IMR-90 (cell line): ENCODE measurements at regions not wholly inside any gene's neighbourhood (a gene's known extent, or its start where the extent isn't known, plus 50 kb on each side); places are given as distances from the start of the nearest gene placed in this dataset.

ENCODE experiments used
- ATAC-seq: fragments of 200-7000 bp; cut with Tn5 transposase; 2 replicates; pipeline ENCODE4 v1.9.1; 2020; ENCODE audit warnings: low read depth, mild to moderate bottlenecking, moderate library complexity
- BruUV-seq: library from RNA; stranded (reverse); fragments of 400-500 nt; replicated peaks from 2 replicates; lab custom pipeline; 2021; lab: Mats Ljungman, UMichigan
- CTCF ChIA-PET: fragments of 300-600 bp; formaldehyde crosslinking; extraction: SDS; loops from one replicate; lab custom pipeline; 2021; ENCODE audit warnings: antibody characterized with exemption; lab: Yijun Ruan, JAX
- POLR2A ChIA-PET: fragments of 300-600 bp; sonication (Branson Sonifier 250); formaldehyde crosslinking; loops from one replicate; lab custom pipeline; 2022; ENCODE audit warnings: antibody characterized with exemption; ENCODE audit not compliant: unreplicated experiment; lab: Charles Lee
- DNase-seq: peaks from one replicate; pipeline ENCODE4 v3.0.0; 2013
- H2AFZ ChIP-seq: replicated peaks from 2 replicates; pipeline ENCODE3; 2013; ENCODE audit warnings: low read length, mild to moderate bottlenecking; ENCODE audit not compliant: poor library complexity
- H2AK5ac ChIP-seq: 2 replicates; pipeline ENCODE4 v1.6.1; 2013; ENCODE audit warnings: low read depth, low read length, inconsistent platforms
- H2AK9ac ChIP-seq: replicated peaks from 2 replicates; pipeline ENCODE3; 2013; ENCODE audit warnings: mild to moderate bottlenecking, low read depth, low read length, moderate library complexity; ENCODE audit not compliant: poor library complexity
- H2BK120ac ChIP-seq: 2 replicates; pipeline ENCODE4 v1.6.1; 2013; ENCODE audit warnings: low read depth, low read length, inconsistent platforms
- H2BK15ac ChIP-seq: 3 replicates; pipeline ENCODE4 v1.6.1; 2013; ENCODE audit warnings: low read depth, low read length, inconsistent platforms
- H2BK20ac ChIP-seq: 2 replicates; pipeline ENCODE4 v1.6.1; 2013; ENCODE audit warnings: low read depth, mild to moderate bottlenecking, inconsistent platforms, low read length, moderate library complexity
- H2BK5ac ChIP-seq: 2 replicates; pipeline ENCODE4 v1.6.1; 2013; ENCODE audit warnings: mild to moderate bottlenecking, low read depth, low read length, inconsistent platforms; ENCODE audit not compliant: poor library complexity, severe bottlenecking
- H3K14ac ChIP-seq: replicated peaks from 2 replicates; pipeline ENCODE4 v1.6.1; 2013; ENCODE audit warnings: low read depth, low read length, inconsistent platforms
- H3K18ac ChIP-seq: 2 replicates; pipeline ENCODE4 v1.6.1; 2013; ENCODE audit warnings: low read depth, low read length, control low read depth
- H3K23ac ChIP-seq: 2 replicates; pipeline ENCODE4 v1.6.1; 2013; ENCODE audit warnings: low read depth, low read length, inconsistent platforms
- H3K27ac ChIP-seq: 2 replicates; pipeline ENCODE4 v1.5.1; 2013; ENCODE audit warnings: mild to moderate bottlenecking, control low read depth, low read length; ENCODE audit not compliant: insufficient read depth
- H3K27me3 ChIP-seq: 2 replicates; pipeline ENCODE4 v1.6.1; 2013; ENCODE audit warnings: low read length; ENCODE audit not compliant: control insufficient read depth, insufficient read depth
- H3K36me3 ChIP-seq: 2 replicates; pipeline ENCODE4 v1.6.1; 2013; ENCODE audit warnings: low read length, mixed read lengths; ENCODE audit not compliant: control insufficient read depth, insufficient read depth
- H3K4ac ChIP-seq: 2 replicates; pipeline ENCODE4 v1.6.1; 2013; ENCODE audit warnings: low read depth, low read length, inconsistent platforms
- H3K4me1 ChIP-seq: 2 replicates; pipeline ENCODE4 v1.6.1; 2013; ENCODE audit warnings: low read length, mixed read lengths; ENCODE audit not compliant: control insufficient read depth, insufficient read depth
- H3K4me2 ChIP-seq: 2 replicates; pipeline ENCODE4 v1.6.1; 2013; ENCODE audit warnings: low read depth, mild to moderate bottlenecking, control low read depth, low read length, moderate library complexity
- H3K4me3 ChIP-seq: 2 replicates; pipeline ENCODE4 v1.5.1; 2013; ENCODE audit warnings: low read depth, mild to moderate bottlenecking, control low read depth, low read length, moderate library complexity; ENCODE audit not compliant: insufficient read depth
- H3K56ac ChIP-seq: 2 replicates; pipeline ENCODE4 v1.6.1; 2013; ENCODE audit warnings: low read length, inconsistent platforms; ENCODE audit not compliant: insufficient read depth; ENCODE audit errors: extremely low read depth
- H3K79me1 ChIP-seq, 2 experiments: 2 replicates each; pipeline ENCODE4 v1.6.1; 2013; ENCODE audit warnings: low read length in 2 of 2, inconsistent platforms in 1 of 2, low read depth in 1 of 2
- H3K9ac ChIP-seq: 2 replicates; pipeline ENCODE4 v1.6.1; 2013; ENCODE audit warnings: low read depth, low read length, control low read depth
- H3K9me1 ChIP-seq: 2 replicates; pipeline ENCODE4 v1.6.1; 2013; ENCODE audit warnings: low read length, inconsistent platforms; ENCODE audit not compliant: insufficient read depth
- H3K9me3 ChIP-seq: 2 replicates; pipeline ENCODE4 v1.6.1; 2013; ENCODE audit warnings: low read length; ENCODE audit not compliant: control insufficient read depth, insufficient read depth
- H4K20me1 ChIP-seq: 2 replicates; pipeline ENCODE4 v1.6.1; 2013; ENCODE audit warnings: low read length, inconsistent platforms; ENCODE audit not compliant: insufficient read depth
- H4K5ac ChIP-seq: 2 replicates; pipeline ENCODE4 v1.6.1; 2013; ENCODE audit warnings: mild to moderate bottlenecking, low read depth, low read length, control low read depth
- H4K8ac ChIP-seq, 2 experiments: 2 replicates each; pipeline ENCODE4 v1.6.1; 2013; ENCODE audit warnings: low read depth in 2 of 2, low read length in 2 of 2, control low read depth in 1 of 2, inconsistent platforms in 1 of 2
- H4K91ac ChIP-seq: 2 replicates; pipeline ENCODE4 v1.6.1; 2013; ENCODE audit warnings: low read depth, low read length, inconsistent platforms; ENCODE audit not compliant: insufficient read depth
- CEBPB ChIP-seq: IDR thresholded peaks from 2 replicates; pipeline ENCODE4 v1.6.1; 2012; ENCODE audit warnings: low read depth, low read length, improper control_type of control experiment
- CHD1 ChIP-seq: IDR thresholded peaks from 2 replicates; pipeline ENCODE4 v1.6.1; 2012; ENCODE audit warnings: low read depth, low read length, improper control_type of control experiment
- FOS ChIP-seq: fragments of 150-350 bp; IDR thresholded peaks from 2 replicates; pipeline ENCODE4 v1.6.1; 2016; ENCODE audit warnings: low read depth, low read length
- MAZ ChIP-seq: IDR thresholded peaks from 2 replicates; pipeline ENCODE4 v1.6.1; 2012; ENCODE audit warnings: low read depth, mild to moderate bottlenecking, low read length, improper control_type of control experiment, moderate library complexity, borderline replicate concordance
- MXI1 ChIP-seq: IDR thresholded peaks from 2 replicates; pipeline ENCODE4 v1.6.1; 2012; ENCODE audit warnings: low read depth, mild to moderate bottlenecking, low read length, moderate library complexity, borderline replicate concordance
- NFE2L2 ChIP-seq: fragments of 150-350 bp; IDR thresholded peaks from 2 replicates; pipeline ENCODE4 v1.6.1; 2016; ENCODE audit warnings: low read depth, mild to moderate bottlenecking, low read length
- POLR2A ChIP-seq: IDR thresholded peaks from 2 replicates; pipeline ENCODE4 v1.6.1; 2012; ENCODE audit warnings: mild to moderate bottlenecking, low read depth, low read length
- RAD21 ChIP-seq: IDR thresholded peaks from 2 replicates; pipeline ENCODE4 v1.6.1; 2012; ENCODE audit warnings: low read length, improper control_type of control experiment
- RCOR1 ChIP-seq: IDR thresholded peaks from 2 replicates; pipeline ENCODE4 v1.6.1; 2012; ENCODE audit warnings: mild to moderate bottlenecking, low read length, improper control_type of control experiment; ENCODE audit not compliant: insufficient replicate concordance
- RFX5 ChIP-seq: IDR thresholded peaks from 2 replicates; pipeline ENCODE4 v1.8.0; 2012; ENCODE audit warnings: low read depth, mild to moderate bottlenecking, low read length, moderate library complexity
- SMC3 ChIP-seq: fragments of 150-350 bp; IDR thresholded peaks from 2 replicates; pipeline ENCODE4 v1.6.1; 2016; ENCODE audit warnings: low read depth, mild to moderate bottlenecking, antibody characterized with exemption, low read length, moderate library complexity
- WGBS, 2 experiments: methylation state at CpG; one replicate each; pipeline versions ENCODE4 v1.1.5 to v1.1.7; 2013; ENCODE audit warnings: missing lambda C conversion rate in 2 of 2; ENCODE audit not compliant: insufficient read length in 1 of 2; ENCODE audit errors: extremely low coverage in 2 of 2; 5-methylcytosine and 5-hydroxymethylcytosine counted together
- dilution Hi-C: fragments of 300-500 bp; cut with HindIII; formaldehyde crosslinking; loops from one replicate; pipeline ENCODE4 v1.14.3; 2018; ENCODE audit warnings: low sequenced_read_pairs; ENCODE audit not compliant: unreplicated experiment
- in situ Hi-C: fragments of 300-500 bp; cut with MboI; formaldehyde crosslinking; loops from 3 replicates; pipeline ENCODE4 v1.14.3; 2019; ENCODE audit warnings: low sequenced_read_pairs, inconsistent platforms, mixed read lengths
- intact Hi-C: fragments of 100-400 bp; cut with micrococcal nuclease; formaldehyde crosslinking; loops from 2 replicates; pipeline ENCODE4 v1.10.0; 2022
- TF ChIP-seq, protein P1 (sequence below): fragments of 150-350 bp; IDR thresholded peaks from 2 replicates; pipeline ENCODE4 v1.6.1; 2016; ENCODE audit warnings: low read depth, mild to moderate bottlenecking, low read length, moderate library complexity, borderline replicate concordance

- no peaks in the 10 kb centered on the region for H3K27me3 ChIP-seq
- H3K18ac ChIP-seq, result no peak overlapping the region
- no peak overlapping the region for H4K91ac ChIP-seq
- ATAC-seq (no peak), DNase-seq (peak; percentile 5)
- no peak overlapping the region for H4K5ac ChIP-seq
- H3K4me1 ChIP-seq, result no peaks in the 10 kb centered on the region
- no peak overlapping the region for H3K4ac ChIP-seq
- BruUV-seq, result no TSS peak
- no peak overlapping the region for H2BK120ac ChIP-seq
- H2BK15ac ChIP-seq, result no peak overlapping the region
- no peaks in the 10 kb centered on the region for H4K20me1 ChIP-seq
- H2AFZ ChIP-seq, result no peak overlapping the region
- no peaks in the 10 kb centered on the region for H3K36me3 ChIP-seq
- in situ Hi-C loops (no loop called here), intact Hi-C loops (no loop called here), dilution Hi-C loops (no loop called here)
- no peak overlapping the region for H2AK9ac ChIP-seq
- H4K8ac ChIP-seq, result no peak overlapping the region
- no peak overlapping the region for H3K4me3 ChIP-seq
- no peak overlapping the region for H3K4me2 ChIP-seq
- no peak overlapping the region for H3K23ac ChIP-seq
- no peak overlapping the region for H3K9ac ChIP-seq
- no peak overlapping the region for H3K56ac ChIP-seq
- no peak overlapping the region for H3K14ac ChIP-seq
- ChIA-PET POLR2A (no interaction called here), CTCF (no interaction called here)
- no peaks in the 10 kb centered on the region for H3K79me1 ChIP-seq
- H3K9me3 ChIP-seq, result no peaks in the 10 kb centered on the region
- no peak for TF ChIP-seq RAD21
- no peak for TF ChIP-seq RCOR1
- TF ChIP-seq MAZ, result no peak
- no peak for TF ChIP-seq MXI1
- TF ChIP-seq, protein P1, sequence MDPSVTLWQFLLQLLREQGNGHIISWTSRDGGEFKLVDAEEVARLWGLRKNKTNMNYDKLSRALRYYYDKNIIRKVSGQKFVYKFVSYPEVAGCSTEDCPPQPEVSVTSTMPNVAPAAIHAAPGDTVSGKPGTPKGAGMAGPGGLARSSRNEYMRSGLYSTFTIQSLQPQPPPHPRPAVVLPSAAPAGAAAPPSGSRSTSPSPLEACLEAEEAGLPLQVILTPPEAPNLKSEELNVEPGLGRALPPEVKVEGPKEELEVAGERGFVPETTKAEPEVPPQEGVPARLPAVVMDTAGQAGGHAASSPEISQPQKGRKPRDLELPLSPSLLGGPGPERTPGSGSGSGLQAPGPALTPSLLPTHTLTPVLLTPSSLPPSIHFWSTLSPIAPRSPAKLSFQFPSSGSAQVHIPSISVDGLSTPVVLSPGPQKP, result no peak
- no peak for TF ChIP-seq RFX5
- TF ChIP-seq POLR2A, result no peak
- TF ChIP-seq FOS, result no peak
- TF ChIP-seq SMC3, result no peak
- no peak for TF ChIP-seq NFE2L2
- no peak for TF ChIP-seq CHD1
- TF ChIP-seq CEBPB, result no peak
- H3K9me1 ChIP-seq, result no peaks in the 10 kb centered on the region
- H2BK20ac ChIP-seq, result no peak overlapping the region
- no peak overlapping the region for H3K27ac ChIP-seq
- no peak overlapping the region for H2BK5ac ChIP-seq
- no peak overlapping the region for H2AK5ac ChIP-seq
- WGBS, 2 experiments, result no CpG with 5 or more reads among the region's 4 CpGs
Measured at GRCh38 chr5:164370841-164371240, 865.4 kb downstream of the MAT2B start.
